HepG2 (cell line): ENCODE measurements at regions not wholly inside any gene's neighbourhood (a gene's known extent, or its start where the extent isn't known, plus 50 kb on each side); places are given as distances from the start of the nearest gene placed in this dataset.

ENCODE experiments used
- HMGXB4 ChIP-seq, 2 experiments: sonication (generic) in 1 of 2; formaldehyde crosslinking in 1 of 2; IDR thresholded peaks; 2 replicates each; pipeline versions ENCODE4 v1.4.0 to v1.6.1; 2018 to 2020; ENCODE audit warnings: missing genetic modification reagents in 2 of 2, borderline replicate concordance in 1 of 2, low read depth in 1 of 2, mild to moderate bottlenecking in 1 of 2, missing biosample characterization in 1 of 2
- KIAA2018 ChIP-seq: sonication (generic); formaldehyde crosslinking; IDR thresholded peaks from 2 replicates; pipeline ENCODE4 v1.5.0; 2020; ENCODE audit warnings: mild to moderate bottlenecking, missing genetic modification reagents, borderline replicate concordance
- MIER2 ChIP-seq: IDR thresholded peaks from 2 replicates; pipeline ENCODE4 v1.6.1; 2016; ENCODE audit warnings: missing biosample characterization, missing genetic modification reagents
- NR2F1 ChIP-seq, 2 experiments: fragments of 450-650 bp in 1 of 2; formaldehyde crosslinking in 1 of 2; IDR thresholded peaks; 2 replicates each; pipeline versions ENCODE4 v1.5.0 to v1.6.1; 2016 to 2020; ENCODE audit warnings: mild to moderate bottlenecking in 1 of 2, missing compliant biosample characterization in 1 of 2, missing genetic modification reagents in 1 of 2, moderate library complexity in 1 of 2
- ZNF251 ChIP-seq: sonication (generic); formaldehyde crosslinking; IDR thresholded peaks from 2 replicates; pipeline ENCODE4 v1.9.0; 2021; ENCODE audit warnings: mild to moderate bottlenecking, missing genetic modification reagents
- ZNF317 ChIP-seq: sonication (generic); formaldehyde crosslinking; IDR thresholded peaks from 2 replicates; pipeline ENCODE4 v1.5.0; 2020; ENCODE audit warnings: mild to moderate bottlenecking, missing genetic modification reagents
- ZNF614 ChIP-seq: IDR thresholded peaks from 2 replicates; pipeline ENCODE4 v1.6.1; 2018; ENCODE audit warnings: missing biosample characterization, missing genetic modification reagents, inconsistent platforms, borderline replicate concordance
- TF ChIP-seq, protein P1 (sequence below): sonication (generic); formaldehyde crosslinking; IDR thresholded peaks from 2 replicates; pipeline ENCODE4 v1.9.0; 2022; ENCODE audit warnings: low read depth, missing genetic modification reagents
- TF ChIP-seq, protein P2 (sequence below): fragments of 450-650 bp; IDR thresholded peaks from 2 replicates; pipeline ENCODE4 v1.6.1; 2016
- TF ChIP-seq, protein P3 (sequence below): sonication (generic); formaldehyde crosslinking; IDR thresholded peaks from 2 replicates; pipeline ENCODE4 v1.4.0; 2020; ENCODE audit warnings: missing genetic modification reagents, borderline replicate concordance

- TF ChIP-seq, protein P1, sequence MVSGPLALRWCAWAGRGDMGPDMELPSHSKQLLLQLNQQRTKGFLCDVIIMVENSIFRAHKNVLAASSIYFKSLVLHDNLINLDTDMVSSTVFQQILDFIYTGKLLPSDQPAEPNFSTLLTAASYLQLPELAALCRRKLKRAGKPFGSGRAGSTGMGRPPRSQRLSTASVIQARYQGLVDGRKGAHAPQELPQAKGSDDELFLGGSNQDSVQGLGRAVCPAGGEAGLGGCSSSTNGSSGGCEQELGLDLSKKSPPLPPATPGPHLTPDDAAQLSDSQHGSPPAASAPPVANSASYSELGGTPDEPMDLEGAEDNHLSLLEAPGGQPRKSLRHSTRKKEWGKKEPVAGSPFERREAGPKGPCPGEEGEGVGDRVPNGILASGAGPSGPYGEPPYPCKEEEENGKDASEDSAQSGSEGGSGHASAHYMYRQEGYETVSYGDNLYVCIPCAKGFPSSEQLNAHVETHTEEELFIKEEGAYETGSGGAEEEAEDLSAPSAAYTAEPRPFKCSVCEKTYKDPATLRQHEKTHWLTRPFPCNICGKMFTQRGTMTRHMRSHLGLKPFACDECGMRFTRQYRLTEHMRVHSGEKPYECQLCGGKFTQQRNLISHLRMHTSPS (CRISPR knock-in tag) = no peak
- TF ChIP-seq ZNF317 (CRISPR knock-in tag) (no peak), KIAA2018 (CRISPR knock-in tag) (no peak), ZNF614 (CRISPR knock-in tag) (no peak), ZNF251 (CRISPR knock-in tag) (no peak), HMGXB4 (CRISPR knock-in tag; IDR thresholded peaks at IDR 0.05; ENCODE audit: borderline replicate concordance in 1 of 2, low read depth in 1 of 2) (0 out of 4 replicates have a peak, but pooled peaks have one; percentile 45 to 51), MIER2 (CRISPR knock-in tag) (peak; percentile 59; the same call in 1 of the 2 replicates), NR2F1 (CRISPR knock-in tag; IDR thresholded peaks at IDR 0.05) (no peak)
- TF ChIP-seq, protein P2, sequence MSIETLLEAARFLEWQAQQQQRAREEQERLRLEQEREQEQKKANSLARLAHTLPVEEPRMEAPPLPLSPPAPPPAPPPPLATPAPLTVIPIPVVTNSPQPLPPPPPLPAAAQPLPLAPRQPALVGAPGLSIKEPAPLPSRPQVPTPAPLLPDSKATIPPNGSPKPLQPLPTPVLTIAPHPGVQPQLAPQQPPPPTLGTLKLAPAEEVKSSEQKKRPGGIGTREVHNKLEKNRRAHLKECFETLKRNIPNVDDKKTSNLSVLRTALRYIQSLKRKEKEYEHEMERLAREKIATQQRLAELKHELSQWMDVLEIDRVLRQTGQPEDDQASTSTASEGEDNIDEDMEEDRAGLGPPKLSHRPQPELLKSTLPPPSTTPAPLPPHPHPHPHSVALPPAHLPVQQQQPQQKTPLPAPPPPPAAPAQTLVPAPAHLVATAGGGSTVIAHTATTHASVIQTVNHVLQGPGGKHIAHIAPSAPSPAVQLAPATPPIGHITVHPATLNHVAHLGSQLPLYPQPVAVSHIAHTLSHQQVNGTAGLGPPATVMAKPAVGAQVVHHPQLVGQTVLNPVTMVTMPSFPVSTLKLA = no peak
- TF ChIP-seq, protein P3, sequence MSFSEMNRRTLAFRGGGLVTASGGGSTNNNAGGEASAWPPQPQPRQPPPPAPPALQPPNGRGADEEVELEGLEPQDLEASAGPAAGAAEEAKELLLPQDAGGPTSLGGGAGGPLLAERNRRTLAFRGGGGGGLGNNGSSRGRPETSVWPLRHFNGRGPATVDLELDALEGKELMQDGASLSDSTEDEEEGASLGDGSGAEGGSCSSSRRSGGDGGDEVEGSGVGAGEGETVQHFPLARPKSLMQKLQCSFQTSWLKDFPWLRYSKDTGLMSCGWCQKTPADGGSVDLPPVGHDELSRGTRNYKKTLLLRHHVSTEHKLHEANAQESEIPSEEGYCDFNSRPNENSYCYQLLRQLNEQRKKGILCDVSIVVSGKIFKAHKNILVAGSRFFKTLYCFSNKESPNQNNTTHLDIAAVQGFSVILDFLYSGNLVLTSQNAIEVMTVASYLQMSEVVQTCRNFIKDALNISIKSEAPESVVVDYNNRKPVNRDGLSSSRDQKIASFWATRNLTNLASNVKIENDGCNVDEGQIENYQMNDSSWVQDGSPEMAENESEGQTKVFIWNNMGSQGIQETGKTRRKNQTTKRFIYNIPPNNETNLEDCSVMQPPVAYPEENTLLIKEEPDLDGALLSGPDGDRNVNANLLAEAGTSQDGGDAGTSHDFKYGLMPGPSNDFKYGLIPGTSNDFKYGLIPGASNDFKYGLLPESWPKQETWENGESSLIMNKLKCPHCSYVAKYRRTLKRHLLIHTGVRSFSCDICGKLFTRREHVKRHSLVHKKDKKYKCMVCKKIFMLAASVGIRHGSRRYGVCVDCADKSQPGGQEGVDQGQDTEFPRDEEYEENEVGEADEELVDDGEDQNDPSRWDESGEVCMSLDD (CRISPR knock-in tag) = no peak
Measured at GRCh38 chr10:113385021-113385999, 167.5 kb upstream of the HABP2 start (continued).
